Spinal cord (tissue), 9 donors: ENCODE measurements at regions not wholly inside any gene's neighbourhood (a gene's known extent, or its start where the extent isn't known, plus 50 kb on each side); places are given as distances from the start of the nearest gene placed in this dataset.

Experiments
- DNase-seq, 6 donors: peaks; one replicate each; pipeline versions ENCODE4 v3.0.0 to v3.0.0-alpha.2; 2013 to 2015; ENCODE audit warnings: low spot score in 6 of 6, low read depth in 4 of 6
- H3K27ac ChIP-seq: one replicate; pipeline ENCODE4 v1.5.1; 2013; ENCODE audit warnings: low read depth, low read length, control low read depth
- H3K27me3 ChIP-seq: one replicate; pipeline ENCODE4 v1.6.1; 2013; ENCODE audit warnings: low read length; ENCODE audit not compliant: control insufficient read depth, insufficient read depth
- H3K36me3 ChIP-seq: one replicate; pipeline ENCODE4 v1.6.1; 2013; ENCODE audit warnings: low read length; ENCODE audit not compliant: control insufficient read depth, insufficient read depth
- H3K4me1 ChIP-seq: one replicate; pipeline ENCODE4 v1.6.1; 2013; ENCODE audit warnings: low read length; ENCODE audit not compliant: control insufficient read depth, insufficient read depth
- H3K4me3 ChIP-seq: one replicate; pipeline ENCODE4 v1.5.1; 2013; ENCODE audit warnings: low read depth, low read length, control low read depth
- H3K9me3 ChIP-seq: one replicate; pipeline ENCODE4 v1.6.1; 2013; ENCODE audit warnings: low read length; ENCODE audit not compliant: control insufficient read depth, insufficient read depth
- WGBS: methylation state at CpG from one replicate; pipeline ENCODE4 v1.1.5; 2013; ENCODE audit warnings: missing lambda C conversion rate; ENCODE audit not compliant: insufficient coverage; 5-methylcytosine and 5-hydroxymethylcytosine counted together
- donor health status: healthy.

DNA sequence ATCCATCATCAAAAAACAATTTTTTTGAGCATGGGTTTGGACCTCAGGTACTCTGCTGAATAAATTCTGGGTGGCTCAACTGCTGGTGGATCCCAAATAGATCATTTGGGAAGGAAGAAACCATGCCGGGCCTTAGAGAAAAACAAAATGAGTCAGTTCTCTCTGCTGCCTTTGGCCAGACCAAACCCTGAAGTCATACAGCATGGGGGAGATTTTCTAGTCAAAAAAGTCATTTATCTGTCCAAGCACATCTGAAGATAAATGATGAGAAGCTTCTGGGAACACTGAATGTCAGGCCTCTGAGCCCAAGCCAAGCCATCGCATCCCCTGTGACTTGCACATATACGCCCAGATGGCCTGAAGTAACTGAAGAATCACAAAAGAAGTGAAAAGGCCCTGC, 261.4 kb downstream of the DHX15 start:
- no peak overlapping the region for H3K27ac ChIP-seq
- 92% methylated on average over 2 of the region's 3 CpGs for WGBS

GRCh38 chr4:24322511-24322910, 261.8 kb downstream of the DHX15 start:
- H3K4me1 ChIP-seq: no peaks in the 10 kb centered on the region
- peak in 2 of 6 donors; percentile 15 to 42 for DNase-seq
- no peak overlapping the region for H3K4me3 ChIP-seq
- 88% methylated on average over 1 of the region's 1 CpG for WGBS
- H3K27me3 ChIP-seq: no peaks in the 10 kb centered on the region
- H3K36me3 ChIP-seq: no peaks in the 10 kb centered on the region
- H3K9me3 ChIP-seq: no peaks in the 10 kb centered on the region
- H3K27ac ChIP-seq: no peak overlapping the region

More for the DNA sequence above, 261.4 kb downstream of the DHX15 start:
- DNase-seq: no peak
- Histone ChIP-seq H3K4me3 (no peak overlapping the region), H3K9me3 (no peaks in the 10 kb centered on the region), H3K36me3 (no peaks in the 10 kb centered on the region), H3K27me3 (no peaks in the 10 kb centered on the region), H3K4me1 (no peaks in the 10 kb centered on the region)

DNA sequence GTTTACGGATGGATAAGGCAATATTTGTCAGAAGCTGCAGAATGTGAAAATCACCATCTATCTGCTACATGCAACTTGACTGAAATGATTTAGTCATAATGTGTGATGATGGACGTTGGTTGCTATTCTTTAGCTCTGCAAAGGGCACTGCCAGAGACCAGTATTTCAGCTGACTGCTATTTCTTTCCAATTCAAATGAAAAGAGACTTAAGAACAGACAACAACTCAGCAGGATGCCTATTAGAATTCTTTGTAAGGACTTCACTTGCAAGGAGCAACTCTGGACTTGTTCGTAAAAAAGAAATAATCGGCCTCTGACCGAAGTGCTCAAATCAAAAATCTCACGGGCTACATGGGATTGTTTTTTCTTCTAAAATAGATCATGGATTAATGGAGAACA, 262.7 kb downstream of the DHX15 start:
- H3K27me3 ChIP-seq: no peaks in the 10 kb centered on the region
- H3K4me3 ChIP-seq: no peak overlapping the region
- H3K36me3 ChIP-seq: no peaks in the 10 kb centered on the region
- no CpG with 5 or more reads among the region's 6 CpGs for WGBS
- peak in 2 of 6 donors; percentile 30 to 63 for DNase-seq
- H3K9me3 ChIP-seq: no peaks in the 10 kb centered on the region
- H3K27ac ChIP-seq: no peak overlapping the region
- H3K4me1 ChIP-seq: no peaks in the 10 kb centered on the region

DNA sequence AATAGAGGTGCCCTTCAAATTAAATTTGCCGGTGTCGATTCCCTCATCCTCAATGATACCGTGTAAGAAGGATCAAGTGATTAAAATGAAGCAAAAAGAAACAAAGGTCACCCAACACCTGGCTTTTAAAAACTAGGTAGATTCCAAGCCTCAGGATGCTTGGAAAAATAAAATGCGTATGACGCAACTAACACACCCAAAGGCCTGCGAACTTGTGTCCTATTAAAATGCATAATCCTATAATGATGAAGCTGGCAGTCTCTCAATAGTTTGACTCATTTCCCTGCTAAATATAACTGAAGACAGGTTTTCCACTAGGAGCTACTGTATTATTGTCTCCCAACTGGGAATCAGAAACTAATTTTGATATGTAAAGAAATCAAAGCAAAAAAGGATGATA, 263.2 kb downstream of the DHX15 start:
- Histone ChIP-seq H3K9me3 (no peaks in the 10 kb centered on the region), H3K27me3 (no peaks in the 10 kb centered on the region), H3K4me1 (no peaks in the 10 kb centered on the region), H3K36me3 (no peaks in the 10 kb centered on the region), H3K4me3 (no peak overlapping the region), H3K27ac (no peak overlapping the region)
- WGBS: 67% methylated on average over 1 of the region's 6 CpGs
- DNase-seq: no peak

DNA sequence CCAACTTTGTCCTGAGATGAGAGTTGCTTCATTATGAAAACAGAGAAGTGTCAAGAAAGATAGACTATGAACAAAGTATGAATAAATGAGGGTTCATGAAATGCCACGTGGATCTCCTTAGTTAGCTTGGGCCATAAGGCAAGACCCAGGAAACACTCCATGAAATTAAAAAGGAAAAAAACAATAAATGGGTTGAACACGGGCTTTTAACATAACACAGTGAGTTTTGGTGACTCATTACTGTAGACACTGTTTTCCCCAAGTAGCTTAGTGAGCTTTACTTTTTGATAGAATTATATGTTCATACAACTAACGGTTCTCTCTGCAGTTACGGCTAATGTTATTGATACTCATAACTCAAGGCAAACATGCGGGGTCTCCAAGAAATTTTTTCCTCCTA, 265.0 kb downstream of the DHX15 start:
- Histone ChIP-seq H3K27ac (no peak overlapping the region), H3K4me1 (no peaks in the 10 kb centered on the region), H3K4me3 (no peak overlapping the region), H3K27me3 (no peaks in the 10 kb centered on the region), H3K36me3 (no peaks in the 10 kb centered on the region), H3K9me3 (no peaks in the 10 kb centered on the region)
- WGBS: 78% methylated on average over 1 of the region's 5 CpGs
- DNase-seq: no peak

- Histone ChIP-seq H3K36me3 (no peaks in the 10 kb centered on the region), H3K27me3 (no peaks in the 10 kb centered on the region), H3K4me3 (no peak overlapping the region), H3K4me1 (no peaks in the 10 kb centered on the region), H3K9me3 (no peaks in the 10 kb centered on the region), H3K27ac (no peak overlapping the region)
- no peak for DNase-seq
- WGBS: 100% methylated on average over 1 of the region's 1 CpG
Observed at GRCh38 chr4:24315056-24315455, 269.3 kb downstream of the DHX15 start.

- H3K27ac ChIP-seq: no peak overlapping the region
- no peaks in the 10 kb centered on the region for H3K9me3 ChIP-seq
- no peaks in the 10 kb centered on the region for H3K4me1 ChIP-seq
- no peak overlapping the region for H3K4me3 ChIP-seq
- no peaks in the 10 kb centered on the region for H3K36me3 ChIP-seq
- H3K27me3 ChIP-seq: no peaks in the 10 kb centered on the region
- WGBS: 100% methylated on average over 2 of the region's 3 CpGs
- no peak for DNase-seq
Observed at GRCh38 chr4:24312261-24312913, 272.0 kb downstream of the DHX15 start.

- Histone ChIP-seq H3K27me3 (no peaks in the 10 kb centered on the region), H3K4me1 (no peaks in the 10 kb centered on the region), H3K4me3 (no peak overlapping the region), H3K27ac (no peak overlapping the region), H3K9me3 (peaks cover 1% of the 10 kb centered on the region), H3K36me3 (no peaks in the 10 kb centered on the region)
- WGBS: no CpG with 5 or more reads among the region's 2 CpGs
- DNase-seq: peak in 1 of 6 donors; percentile 28
Observed at GRCh38 chr4:24303926-24304325, 280.4 kb downstream of the DHX15 start.

- DNase-seq: peak in 1 of 6 donors; percentile 64
- H3K36me3 ChIP-seq: no peaks in the 10 kb centered on the region
- peaks cover 1% of the 10 kb centered on the region for H3K9me3 ChIP-seq
- no peaks in the 10 kb centered on the region for H3K4me1 ChIP-seq
- H3K4me3 ChIP-seq: no peak overlapping the region
- WGBS: no CpG with 5 or more reads among the region's 3 CpGs
- H3K27me3 ChIP-seq: no peaks in the 10 kb centered on the region
- H3K27ac ChIP-seq: no peak overlapping the region
Observed at GRCh38 chr4:24298911-24299310, 285.4 kb downstream of the DHX15 start.

GRCh38 chr4:24287096-24287495, 297.3 kb downstream of the DHX15 start:
- no peak overlapping the region for H3K27ac ChIP-seq
- WGBS: no CpG with 5 or more reads among the region's 3 CpGs
- H3K4me3 ChIP-seq: no peak overlapping the region
- no peaks in the 10 kb centered on the region for H3K9me3 ChIP-seq
- H3K27me3 ChIP-seq: no peaks in the 10 kb centered on the region
- no peak for DNase-seq
- H3K36me3 ChIP-seq: no peaks in the 10 kb centered on the region
- no peaks in the 10 kb centered on the region for H3K4me1 ChIP-seq
